Fibroblast of skin of right quadriceps (primary cell): ENCODE measurements at regions not wholly inside any gene's neighbourhood (a gene's known extent, or its start where the extent isn't known, plus 50 kb on each side); places are given as distances from the start of the nearest gene placed in this dataset.

Experiments
- DNase-seq: peaks from one replicate; pipeline ENCODE4 v3.0.0-alpha.2; 2013

DNA sequence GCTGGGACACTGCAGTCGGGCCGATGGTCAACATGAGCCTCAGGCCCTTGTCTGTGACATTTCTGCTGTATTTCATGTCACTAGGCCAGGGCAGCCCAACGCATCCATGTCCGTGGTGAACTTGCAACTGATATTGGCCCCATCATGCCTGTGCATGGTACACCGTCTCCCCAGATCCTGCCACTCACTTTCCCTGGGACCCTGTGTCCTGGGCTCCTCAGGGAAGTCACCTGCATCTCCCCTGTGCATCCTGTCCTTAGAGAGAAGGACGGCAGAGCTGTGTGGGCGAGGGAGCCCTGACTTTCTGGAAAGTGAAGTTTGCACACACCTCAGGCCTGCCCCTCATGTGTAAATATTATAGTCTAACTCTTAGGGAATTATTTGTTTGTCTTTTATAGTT, 123.3 kb downstream of the ACKR3 start:
- no peak for DNase-seq

DNA sequence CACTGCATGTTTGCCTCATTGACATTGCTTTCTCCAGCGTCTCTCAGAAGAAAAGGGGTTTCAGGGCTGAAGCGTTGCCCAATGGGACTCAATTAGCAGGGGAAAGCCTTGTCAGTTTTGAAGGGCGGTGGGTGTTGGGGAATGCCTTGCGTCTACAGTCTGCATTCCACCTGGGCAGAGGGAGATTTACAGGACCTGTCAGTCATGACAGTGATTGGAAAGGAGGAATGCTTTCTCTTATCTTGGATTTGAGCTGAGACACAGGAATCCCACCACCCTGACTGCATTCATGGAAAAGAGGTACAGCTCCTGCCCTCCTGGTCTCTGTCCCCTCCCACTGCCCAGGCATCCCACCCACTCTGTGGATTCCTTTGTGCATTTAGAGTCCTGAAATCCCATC, 123.9 kb downstream of the ACKR3 start:
- DNase-seq: no peak

DNA sequence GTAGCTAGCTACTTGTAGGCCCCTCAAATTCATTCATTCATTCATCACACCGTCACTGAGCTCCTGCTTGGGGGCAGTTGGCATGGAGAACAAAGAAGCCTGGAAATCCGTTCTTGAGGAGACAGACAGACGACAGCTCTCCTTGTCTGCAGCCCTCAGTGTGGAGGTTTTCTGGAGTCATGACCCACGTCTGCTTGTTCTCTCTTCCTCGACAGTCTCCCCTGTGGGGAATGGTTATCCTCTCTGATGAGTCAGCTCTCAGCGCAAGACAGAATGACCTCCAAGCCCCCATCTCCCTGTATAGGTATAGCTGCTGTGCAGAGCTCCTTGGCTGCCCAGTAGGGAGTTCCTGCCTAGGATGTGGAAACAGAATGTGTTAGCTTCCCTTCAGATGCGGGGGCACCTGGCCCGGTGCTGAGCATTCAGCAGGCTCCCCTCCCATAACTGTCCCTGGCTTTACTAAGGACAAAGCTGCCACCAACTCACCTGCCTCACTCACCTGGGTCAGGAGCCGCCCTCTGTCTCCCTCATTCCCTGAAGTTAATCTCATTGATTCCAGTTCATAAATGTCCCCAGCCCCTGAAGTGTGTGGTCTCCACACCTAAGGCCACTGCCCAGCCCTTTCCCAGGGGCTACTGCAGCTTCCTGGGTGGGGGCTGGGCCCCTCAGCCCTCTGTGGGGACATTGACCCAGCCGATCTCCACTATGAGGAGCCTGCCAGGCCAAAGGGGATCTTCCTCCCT, 124.7 kb downstream of the ACKR3 start:
- DNase-seq: no peak

DNA sequence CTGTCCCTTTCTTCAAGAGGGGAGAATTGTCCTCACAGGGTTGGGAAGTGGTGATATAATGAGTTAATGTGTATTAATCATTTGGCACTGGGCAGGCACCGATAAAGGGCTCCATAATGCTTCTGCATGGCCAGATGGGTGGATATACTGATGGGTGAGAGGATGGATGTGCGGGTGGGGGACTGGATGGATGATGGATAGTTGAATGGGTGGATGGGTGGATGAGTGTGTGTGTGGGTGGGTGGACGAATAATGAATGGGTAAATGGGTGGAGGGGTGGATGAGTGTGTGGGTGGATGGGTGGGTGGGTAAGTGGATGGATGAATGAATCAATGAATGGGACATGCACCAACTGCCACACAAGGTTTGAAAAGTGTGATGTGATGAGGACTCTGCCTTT, 127.2 kb downstream of the ACKR3 start:
- no peak for DNase-seq

DNA sequence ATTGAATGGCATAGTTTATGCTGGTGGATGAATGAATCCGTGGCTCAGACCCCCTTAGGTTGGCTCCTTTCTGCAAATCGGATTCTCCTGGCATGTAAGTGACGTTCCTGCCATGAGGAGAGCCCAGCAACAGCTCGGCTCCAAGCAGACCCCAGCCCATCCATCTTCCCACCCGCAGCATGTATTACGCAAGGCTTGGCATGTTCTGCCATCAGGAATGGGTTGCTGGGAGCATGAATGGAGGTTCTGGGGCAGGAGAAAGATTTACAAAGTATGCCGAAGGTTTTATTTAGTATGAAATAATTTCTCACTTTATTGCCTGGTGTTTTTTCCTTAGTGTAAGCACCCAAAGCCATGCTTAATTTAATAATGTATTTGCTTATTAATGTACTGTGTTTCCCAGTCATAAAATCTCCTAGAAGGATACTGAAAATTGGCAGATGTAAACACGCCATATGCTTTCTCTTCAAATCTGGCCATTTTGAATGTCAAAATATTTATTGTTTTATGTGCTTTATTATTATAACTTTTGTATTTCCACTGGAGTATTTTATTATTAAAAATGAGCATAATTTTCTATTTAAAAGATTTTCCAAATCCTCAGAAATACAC, 128.5 kb downstream of the ACKR3 start:
- no peak for DNase-seq

DNA sequence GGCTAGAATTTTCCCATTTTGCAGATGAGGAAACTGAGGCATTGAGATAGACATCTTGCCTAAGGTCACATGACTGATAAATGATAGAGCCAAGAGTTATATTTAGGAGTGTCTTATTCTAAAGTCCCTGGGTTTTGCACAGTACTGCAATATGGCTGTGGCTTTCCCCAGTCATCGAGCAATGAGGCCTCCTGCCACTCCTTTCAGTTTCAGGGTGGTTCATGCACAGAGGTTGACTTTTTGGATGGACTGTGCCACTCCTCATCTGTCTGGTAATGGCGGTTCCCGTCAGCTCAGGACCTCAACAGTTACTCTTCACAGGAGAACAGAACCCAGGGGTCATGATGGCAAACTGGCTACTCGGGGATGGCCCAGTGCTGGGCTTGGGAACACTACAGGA, 131.1 kb downstream of the ACKR3 start:
- no peak for DNase-seq

DNA sequence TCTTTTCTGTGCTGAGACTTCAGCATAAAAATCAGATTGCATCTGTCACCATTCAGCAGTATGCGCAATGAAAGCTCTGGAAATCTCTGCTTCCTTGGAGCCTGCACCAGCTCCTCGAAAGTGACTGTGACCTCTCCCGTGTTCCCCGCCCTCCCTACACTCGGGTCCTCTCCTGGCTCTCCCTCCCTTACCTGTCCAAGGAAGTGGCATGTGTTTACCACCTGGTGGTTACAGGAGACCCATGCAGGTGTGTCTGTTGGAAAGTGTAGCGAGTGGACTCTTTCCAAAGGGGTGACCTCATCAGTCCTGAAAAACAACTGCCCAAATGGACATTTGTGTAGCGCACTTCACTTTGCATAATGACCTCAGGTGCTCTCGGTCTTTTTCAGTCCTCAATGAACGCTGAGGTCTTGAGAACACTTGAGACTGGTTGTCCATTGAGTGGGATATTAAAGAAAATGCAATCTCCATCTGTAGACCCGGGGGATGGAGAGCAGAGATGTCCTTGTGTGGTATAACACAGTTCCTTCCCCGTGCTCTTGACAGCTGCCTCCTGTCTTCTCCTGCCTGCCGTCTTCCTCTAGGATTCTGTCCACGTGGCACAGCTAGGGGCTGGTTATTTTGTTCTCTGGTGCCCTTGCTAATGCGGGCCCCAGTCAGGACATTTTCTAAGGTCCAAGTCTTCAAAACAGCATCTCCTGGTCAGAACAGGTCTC, 133.2 kb downstream of the ACKR3 start:
- DNase-seq: no peak

DNA sequence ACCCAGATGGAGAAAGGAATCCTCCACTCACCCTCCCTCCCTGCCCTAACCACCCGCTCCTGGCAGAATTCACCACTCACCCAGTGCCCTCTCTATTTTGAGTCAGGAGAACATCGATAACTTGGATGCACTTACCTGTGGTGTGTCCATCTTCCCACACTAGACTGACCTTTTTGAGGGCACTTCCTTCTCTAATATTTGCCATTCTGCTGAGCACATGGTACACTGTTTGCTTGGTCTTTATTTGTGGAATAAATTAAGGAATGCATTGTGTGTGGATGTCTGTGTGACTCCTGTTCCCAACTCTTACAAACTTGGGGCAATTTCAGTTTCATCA, 133.7 kb downstream of the ACKR3 start:
- no peak for DNase-seq

DNA sequence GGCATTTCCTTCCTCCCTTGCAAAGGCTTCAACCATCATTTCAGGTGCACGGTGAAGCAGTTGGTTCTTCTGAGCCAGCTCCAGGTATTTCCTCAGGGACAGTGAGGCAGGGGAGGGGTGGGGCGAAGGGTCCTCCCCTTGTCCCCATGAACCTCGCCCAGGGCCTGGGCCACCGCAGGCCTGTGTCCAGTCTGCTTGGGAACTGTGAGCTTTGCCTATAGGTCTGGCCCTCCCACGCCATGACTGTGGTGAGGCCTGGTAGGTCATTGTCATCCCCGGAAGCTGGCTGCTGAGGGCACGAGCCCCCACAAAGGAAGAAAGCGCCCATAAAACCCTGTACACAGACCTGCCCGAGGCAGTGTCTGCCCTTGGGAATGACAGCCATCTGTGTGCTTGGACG, 134.3 kb downstream of the ACKR3 start:
- DNase-seq: no peak

DNA sequence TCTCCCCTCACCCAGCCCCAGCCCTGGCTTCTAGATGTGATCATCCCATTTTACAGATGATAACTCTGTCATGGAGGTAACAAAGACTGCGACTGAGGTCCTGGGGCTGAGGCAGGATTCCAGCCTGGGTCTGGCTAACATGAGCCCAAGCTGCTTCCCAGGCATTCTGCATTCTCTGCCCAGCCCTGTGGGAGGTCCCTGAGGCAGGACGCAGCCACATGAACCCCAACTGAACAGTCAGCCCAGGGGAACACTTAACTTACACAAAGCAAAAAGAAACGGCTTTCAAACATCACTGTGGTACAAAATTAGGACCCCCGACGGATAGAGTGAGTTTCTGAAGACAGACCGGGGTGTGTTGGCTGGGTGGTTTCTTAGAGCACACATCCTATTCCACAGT, 135.3 kb downstream of the ACKR3 start:
- DNase-seq: no peak

DNA sequence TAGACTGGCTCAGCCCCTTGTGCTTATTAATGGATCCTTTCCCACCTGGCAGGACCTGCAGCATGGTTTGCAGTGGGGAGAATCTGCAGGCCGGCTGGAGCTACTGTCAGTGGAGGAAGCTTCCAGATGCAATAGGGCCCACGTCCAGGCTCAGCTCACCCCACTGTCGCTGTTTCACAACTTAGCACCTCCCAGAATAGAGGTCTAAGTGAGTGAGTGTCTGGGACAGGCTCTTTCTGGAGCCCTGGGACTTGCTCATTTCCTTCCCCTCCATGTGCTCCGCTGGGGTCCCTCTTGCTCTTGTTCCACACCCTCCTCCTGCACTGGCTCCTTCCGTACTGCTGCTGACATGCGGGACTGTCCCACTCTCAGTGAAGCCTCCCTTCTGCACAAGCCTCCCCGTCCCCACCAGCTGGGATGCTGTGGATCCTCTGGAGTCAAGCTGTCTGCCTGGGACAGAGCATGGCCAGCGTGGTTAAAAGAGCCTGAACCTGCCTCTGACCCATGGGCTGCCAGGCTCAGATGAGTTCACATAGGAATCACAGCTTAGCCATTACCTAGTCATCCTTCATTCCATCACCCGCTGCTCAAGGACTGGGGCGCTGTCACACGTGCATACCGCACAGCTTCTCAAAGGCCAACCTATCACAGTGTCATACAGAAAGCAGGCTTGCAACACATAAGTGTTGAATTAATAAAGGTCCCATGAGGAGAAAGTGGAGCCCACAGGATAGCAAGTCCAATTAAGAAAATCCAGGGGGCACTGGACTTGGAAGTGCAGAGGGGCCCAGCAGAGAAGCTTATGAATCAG, 135.9 kb downstream of the ACKR3 start:
- DNase-seq: no peak

DNA sequence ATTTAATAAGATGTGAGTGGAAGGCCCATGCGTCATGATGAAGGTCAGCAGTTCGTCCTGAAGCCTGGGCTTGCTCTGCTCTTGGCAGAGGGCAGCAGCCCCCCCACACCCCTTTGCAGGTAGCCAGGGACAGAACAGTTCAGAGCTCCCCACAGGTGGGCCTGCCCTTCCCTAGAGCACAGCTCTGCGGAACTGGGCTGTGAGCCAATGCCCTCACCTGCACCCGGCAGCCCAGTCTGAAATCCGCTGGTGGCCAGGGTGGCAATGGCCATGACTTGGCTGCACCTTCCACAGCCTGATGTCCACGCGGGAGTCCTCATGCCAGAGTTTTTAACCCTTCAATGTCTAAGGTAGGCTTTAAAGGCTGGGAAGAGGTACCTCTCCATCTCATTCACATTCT, 136.7 kb downstream of the ACKR3 start:
- DNase-seq: no peak

DNA sequence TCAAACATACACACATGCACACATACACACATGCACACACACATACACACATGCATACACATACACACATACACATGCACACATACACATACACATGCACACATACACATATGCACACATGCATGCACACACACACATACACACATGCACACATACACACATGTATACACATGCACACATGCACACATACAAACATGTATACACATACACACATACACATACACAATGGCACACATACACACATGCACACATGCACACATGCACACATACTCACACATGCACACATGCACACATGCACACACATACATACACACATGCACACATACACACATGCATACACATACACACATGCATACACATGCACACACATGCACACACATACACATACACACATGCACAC, 137.2 kb downstream of the ACKR3 start:
- no peak for DNase-seq

DNA sequence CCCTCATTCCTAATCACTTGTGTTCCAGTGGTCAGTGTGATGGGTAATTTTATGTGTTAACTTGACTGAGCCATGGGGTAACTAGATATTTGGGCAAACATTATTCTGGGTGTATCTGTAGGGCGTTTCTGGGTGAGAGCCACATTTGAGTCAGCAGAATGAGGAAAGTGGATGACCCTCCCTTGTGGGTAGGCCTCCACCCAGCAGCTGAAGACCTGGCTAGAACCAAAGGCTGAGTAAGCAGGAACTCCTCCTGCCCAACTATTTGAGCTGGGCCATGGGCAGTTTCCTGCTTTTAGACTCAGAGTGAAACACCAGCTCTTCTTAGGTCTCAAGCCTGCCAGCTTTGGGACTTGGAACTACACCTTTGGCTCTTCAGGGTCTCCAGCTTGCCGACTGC, 141.8 kb downstream of the ACKR3 start:
- DNase-seq: peak; percentile 49

DNA sequence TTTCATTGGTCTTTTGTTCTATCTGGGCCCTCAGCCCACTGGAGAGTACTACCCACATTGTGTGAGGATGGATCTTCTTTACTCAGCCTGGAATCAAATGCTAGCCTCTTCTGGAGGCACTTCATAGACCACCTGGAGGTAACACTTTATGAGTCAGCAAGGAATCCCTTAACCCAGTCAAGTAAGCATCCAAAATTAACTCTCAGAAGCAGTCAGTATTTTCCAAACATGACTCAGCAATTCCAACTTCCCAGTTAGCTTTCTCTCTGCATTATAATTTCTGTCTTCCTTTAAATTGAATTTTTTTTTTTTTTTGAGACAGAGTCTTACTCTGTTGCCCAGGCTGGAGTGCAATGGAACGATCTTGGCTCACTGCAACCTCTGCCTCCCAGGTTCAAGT, 142.7 kb downstream of the ACKR3 start:
- peak; percentile 79 for DNase-seq

DNA sequence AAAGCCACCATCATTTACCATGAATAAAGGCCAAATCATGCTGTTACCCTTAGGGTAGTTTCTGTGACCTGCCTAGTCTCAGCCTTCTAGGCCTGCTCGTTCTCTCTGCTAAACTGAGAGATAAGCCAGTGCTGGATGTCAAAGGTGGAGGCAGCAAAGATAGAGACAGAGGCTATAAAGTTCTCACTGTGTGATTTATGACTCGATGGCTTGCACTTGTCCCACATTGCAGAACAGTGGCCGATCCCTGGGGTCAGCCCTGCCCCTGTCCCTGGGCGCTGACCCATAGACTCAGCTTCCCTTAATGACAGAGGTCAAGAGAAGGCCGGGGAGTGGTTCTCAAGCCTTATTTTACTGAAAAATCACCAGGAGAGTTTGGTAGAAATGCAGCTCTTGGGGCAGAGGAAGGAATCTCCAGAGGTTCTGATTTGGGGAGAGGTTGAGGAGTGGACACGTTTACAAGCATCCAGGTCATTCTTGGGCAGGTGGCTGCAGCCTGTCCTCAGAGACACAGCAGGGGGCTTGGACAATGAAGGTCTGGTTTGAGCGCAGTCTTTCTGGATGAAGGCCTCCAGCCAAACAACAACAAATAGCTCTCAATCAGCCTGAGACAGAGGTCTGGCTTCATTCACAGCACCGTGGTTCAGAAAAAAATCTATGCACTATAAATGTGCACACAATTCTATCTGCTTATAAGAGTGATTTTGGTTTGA, 143.5 kb downstream of the ACKR3 start:
- no peak for DNase-seq

DNA sequence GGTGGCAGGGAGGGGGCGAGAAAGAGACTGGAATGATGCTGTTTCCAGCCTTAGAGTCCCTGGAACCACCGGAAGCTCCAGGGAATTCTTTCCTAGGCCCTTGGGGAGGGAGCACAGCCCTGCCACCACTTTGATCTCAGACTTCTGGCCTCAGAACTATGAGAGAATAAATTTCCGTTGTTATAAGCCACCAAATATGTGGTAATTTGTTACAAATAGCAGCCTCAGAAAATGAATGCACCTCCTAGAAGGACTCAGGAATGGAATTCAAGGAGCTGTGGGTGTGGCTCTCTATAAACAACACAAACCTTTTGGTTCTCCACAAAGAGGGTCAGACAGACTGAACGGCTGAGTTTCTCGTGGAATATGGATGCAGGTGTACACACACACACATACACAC, 144.5 kb downstream of the ACKR3 start:
- peak; percentile 47 for DNase-seq

DNA sequence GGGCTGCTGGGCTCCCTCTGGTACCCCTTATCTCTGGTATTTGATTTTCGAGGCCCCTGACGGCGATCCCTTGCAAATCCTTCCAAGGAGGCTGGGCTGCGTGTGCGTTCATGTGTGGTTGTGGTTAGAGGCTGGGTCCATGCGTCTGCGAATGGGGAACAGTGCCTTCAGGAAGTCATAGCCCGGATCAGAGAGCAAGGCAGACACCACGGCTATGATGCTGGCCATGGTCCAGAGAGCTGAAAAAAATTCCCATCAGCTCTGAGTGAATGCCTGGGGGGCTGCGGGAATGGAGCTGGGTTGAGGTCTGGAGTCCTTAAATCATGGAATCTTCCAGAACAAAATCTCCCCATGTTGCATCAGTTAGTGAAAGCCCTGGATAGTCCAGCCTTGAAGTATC, 145.5 kb downstream of the ACKR3 start:
- peak; percentile 55 for DNase-seq

DNA sequence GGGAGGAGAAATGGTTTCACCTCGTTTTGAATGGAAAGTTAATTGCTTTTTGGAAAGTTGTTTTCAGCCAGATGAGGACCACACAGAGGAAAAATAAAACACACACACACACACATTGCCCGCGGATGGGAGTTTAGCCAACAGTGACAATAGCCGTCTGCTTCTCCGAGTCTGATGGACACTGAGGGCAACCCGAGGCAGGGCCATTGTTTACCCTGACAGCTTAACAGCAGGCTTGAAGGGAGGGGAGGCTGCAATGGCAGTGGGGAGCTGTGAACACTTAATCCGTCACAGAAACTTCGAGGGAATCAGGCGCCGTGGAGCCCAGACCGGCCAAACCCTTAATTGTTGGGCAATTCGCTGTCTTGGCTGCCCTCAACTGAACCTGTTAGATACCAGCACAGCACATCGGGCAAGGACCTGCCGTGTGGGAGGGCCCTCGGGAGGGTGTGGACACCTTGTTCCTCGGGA, 145.9 kb downstream of the ACKR3 start:
- DNase-seq: no peak

DNA sequence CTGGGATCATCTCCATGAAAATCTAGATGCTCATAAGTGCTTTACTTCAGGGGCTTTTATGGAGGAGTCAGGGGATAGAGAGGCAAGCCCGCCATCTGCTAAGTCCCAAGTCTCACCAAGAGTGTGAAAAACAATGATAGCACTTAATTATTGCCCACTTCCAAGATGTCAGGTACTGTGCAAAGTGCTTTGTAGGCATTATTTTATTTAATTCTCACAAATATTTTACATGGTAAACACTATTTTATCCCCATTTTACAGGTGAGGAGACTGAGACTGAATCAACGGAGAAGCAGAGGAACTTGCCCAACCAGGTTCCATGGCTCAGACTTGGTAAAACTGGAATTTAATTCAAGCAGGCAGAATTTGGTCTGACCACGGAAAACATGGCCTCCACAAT, 147.5 kb downstream of the ACKR3 start:
- DNase-seq: no peak

DNA sequence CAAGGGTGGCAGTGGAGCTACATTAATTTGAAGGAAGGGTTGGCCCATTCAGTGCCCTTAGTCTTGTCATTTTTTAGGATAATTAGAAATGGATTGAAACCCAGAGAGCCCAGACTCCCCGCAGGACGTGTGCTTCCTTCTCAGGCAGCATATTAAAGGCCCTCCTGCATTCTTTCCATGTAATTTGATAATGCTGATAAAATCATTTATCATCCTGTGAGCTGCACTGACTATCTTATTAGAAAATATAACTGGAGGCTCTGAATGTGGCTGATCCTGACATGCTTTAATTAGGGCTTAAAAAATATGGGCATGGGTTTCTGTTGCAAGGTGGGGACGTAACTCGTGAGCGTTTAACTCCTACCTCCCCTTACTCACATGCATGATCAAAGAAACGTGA, 148.1 kb downstream of the ACKR3 start:
- DNase-seq: no peak

DNA sequence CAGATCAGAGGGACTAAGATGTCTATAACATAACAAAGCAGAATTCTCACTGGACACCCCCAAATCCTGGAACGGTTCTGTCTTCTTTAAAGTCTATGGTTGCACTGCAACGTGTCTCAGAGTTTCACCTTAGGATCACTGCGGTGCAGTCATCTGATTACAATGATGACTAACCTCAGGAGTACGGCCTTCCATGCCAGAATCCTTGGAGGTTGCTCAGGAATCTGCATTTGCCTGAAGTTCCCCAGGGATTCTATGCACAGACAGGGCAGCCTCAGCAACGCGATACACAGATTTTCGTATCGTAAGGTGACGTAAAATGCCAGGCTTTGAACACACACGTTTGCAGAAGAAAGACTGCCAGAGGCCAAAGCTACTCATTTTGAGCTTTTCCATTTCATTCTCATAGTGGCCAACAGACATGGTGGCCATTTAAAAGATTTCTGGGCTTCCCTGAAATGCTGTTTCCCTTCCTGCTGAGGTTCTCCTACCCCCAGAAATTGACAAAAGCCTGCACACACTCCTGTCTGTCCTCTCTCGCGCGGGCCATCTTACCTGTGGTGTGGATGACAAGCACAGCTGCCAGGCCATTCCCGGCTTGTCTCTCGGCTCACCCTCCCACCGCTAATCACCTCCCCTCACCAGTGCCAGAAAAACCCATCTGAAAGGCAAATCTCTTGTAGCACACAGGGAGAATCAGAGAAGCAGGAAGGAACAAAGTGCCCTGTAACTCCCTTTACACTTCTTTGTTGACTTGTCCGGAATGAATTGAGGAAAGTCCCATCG, 148.8 kb downstream of the ACKR3 start:
- peak; percentile 46 for DNase-seq
